ENCODE measurements at regions not wholly inside any gene's neighbourhood (a gene's known extent, or its start where the extent isn't known, plus 50 kb on each side); places are given as distances from the start of the nearest gene placed in this dataset.

DNA sequence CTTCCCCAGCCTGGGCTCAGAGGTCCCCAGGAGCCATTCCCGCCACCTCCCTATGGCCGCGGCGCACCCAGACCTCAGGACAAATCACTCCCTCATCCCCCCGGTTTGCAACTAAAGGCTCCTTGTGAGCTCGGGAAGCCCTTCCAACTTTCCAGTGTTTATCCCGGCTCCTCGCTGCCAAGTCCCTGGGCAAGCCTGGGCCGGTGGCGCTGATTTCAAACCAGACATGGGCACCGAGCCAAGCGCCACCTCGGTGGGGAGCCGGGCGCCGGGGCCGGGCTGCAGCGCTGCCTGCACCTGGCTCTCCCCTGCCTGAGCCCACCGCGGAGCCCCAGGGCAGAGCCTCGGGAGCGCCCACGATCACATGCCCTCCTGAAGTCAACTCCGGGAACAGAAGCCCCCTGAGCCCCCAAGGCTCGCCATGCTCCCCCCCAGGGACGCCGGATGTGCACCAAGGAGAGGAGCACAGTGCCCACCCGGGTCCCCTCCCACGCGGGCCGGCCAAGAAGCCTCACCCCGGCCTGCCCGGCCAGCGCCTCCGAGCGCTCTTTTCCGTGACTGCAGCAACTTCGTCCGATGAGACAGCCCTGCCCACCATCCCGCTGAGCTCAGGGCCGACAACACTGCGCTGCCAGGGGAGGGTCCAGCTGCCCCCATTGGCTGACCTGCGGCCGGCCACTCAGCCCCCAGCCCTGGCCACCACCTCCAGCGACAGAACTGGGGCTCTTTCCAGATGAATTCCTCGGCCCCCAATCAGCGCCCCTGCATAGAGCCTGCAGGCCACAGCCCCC, 50.0 kb downstream of the NCOR2 start:
- Histone ChIP-seq H3K4me1 (ENCODE audit: insufficient read depth, low read length) (peaks cover 78% of the 10 kb centered on the region), H3K27ac (ENCODE audit: low read depth, low read length) (peak overlapping the region; percentile 99), H3K27me3 (ENCODE audit: control insufficient read depth in 1 of 2, insufficient read depth in 2 of 2, low read length in 2 of 2) (no peaks in the 10 kb centered on the region), H3K9ac (ENCODE audit: low read length) (peak overlapping the region; percentile 26), H3K9me3 (ENCODE audit: low read length) (no peaks in the 10 kb centered on the region), H3K4me3 (ENCODE audit: low read depth in 1 of 2, low read length in 2 of 2) (peak overlapping the region; percentile 41 to 43), H3K36me3 (ENCODE audit: insufficient read depth, low read length) (peaks cover 4% of the 10 kb centered on the region)

DNA sequence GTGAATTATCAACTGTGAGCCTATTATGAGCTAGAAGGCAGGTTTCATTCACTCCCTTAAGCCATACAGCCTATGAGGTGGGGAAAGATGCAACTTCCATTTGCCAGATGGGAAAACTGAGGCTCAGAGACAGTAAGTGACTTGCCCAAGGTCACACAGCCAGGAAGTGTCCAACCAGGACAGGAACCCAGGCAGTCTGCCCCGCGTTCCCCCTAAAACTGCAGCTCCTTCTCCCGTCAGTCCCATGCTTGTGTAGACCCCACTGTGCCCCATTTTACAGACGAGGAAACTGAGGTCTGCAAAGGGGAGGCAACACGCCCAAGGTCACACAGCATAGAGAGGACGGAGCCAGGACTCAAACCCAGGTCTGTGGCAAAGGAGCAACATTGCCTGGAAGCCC, 50.6 kb downstream of the NCOR2 start:
- H3K4me3 ChIP-seq (ENCODE audit: low read depth in 1 of 2, low read length in 2 of 2) = peak overlapping the region; percentile 41 to 43
- peaks cover 80% of the 10 kb centered on the region for H3K4me1 ChIP-seq (ENCODE audit: insufficient read depth, low read length)
- H3K9ac ChIP-seq (ENCODE audit: low read length) = peak overlapping the region; percentile 26
- H3K27me3 ChIP-seq (ENCODE audit: control insufficient read depth in 1 of 2, insufficient read depth in 2 of 2, low read length in 2 of 2) = no peaks in the 10 kb centered on the region
- peak overlapping the region; percentile 99 for H3K27ac ChIP-seq (ENCODE audit: low read depth, low read length)
- H3K36me3 ChIP-seq (ENCODE audit: insufficient read depth, low read length) = peaks cover 4% of the 10 kb centered on the region
- no peaks in the 10 kb centered on the region for H3K9me3 ChIP-seq (ENCODE audit: low read length)

DNA sequence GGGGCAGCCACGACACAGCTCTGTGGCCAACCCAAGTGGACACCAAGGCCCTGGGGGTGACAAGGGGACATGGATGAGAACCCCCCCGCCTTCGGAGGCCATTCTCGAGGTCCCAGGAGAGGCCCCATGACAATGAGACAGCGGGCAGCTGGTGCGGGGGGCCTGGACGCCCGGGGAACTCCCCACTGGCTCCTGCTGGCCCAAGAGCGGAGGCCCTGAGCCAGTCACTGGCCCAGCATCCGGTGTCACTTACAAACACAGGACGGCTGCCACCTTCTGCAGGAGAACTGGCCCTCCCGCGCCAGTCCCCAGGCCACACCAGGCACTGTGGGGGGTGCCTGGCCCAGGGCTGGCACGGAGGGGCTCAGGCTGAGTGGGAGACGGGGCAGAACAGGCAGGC, 51.4 kb downstream of the NCOR2 start:
- peak overlapping the region; percentile 26 for H3K9ac ChIP-seq (ENCODE audit: low read length)
- H3K27me3 ChIP-seq (ENCODE audit: control insufficient read depth in 1 of 2, insufficient read depth in 2 of 2, low read length in 2 of 2) = no peaks in the 10 kb centered on the region
- H3K9me3 ChIP-seq (ENCODE audit: low read length) = no peaks in the 10 kb centered on the region
- H3K36me3 ChIP-seq (ENCODE audit: insufficient read depth, low read length) = peaks cover 4% of the 10 kb centered on the region
- peak overlapping the region in 1 of 2 donors; percentile 41 for H3K4me3 ChIP-seq (ENCODE audit: low read depth in 1 of 2, low read length in 2 of 2)
- H3K4me1 ChIP-seq (ENCODE audit: insufficient read depth, low read length) = peaks cover 75% of the 10 kb centered on the region
- peak overlapping the region; percentile 99 for H3K27ac ChIP-seq (ENCODE audit: low read depth, low read length)

DNA sequence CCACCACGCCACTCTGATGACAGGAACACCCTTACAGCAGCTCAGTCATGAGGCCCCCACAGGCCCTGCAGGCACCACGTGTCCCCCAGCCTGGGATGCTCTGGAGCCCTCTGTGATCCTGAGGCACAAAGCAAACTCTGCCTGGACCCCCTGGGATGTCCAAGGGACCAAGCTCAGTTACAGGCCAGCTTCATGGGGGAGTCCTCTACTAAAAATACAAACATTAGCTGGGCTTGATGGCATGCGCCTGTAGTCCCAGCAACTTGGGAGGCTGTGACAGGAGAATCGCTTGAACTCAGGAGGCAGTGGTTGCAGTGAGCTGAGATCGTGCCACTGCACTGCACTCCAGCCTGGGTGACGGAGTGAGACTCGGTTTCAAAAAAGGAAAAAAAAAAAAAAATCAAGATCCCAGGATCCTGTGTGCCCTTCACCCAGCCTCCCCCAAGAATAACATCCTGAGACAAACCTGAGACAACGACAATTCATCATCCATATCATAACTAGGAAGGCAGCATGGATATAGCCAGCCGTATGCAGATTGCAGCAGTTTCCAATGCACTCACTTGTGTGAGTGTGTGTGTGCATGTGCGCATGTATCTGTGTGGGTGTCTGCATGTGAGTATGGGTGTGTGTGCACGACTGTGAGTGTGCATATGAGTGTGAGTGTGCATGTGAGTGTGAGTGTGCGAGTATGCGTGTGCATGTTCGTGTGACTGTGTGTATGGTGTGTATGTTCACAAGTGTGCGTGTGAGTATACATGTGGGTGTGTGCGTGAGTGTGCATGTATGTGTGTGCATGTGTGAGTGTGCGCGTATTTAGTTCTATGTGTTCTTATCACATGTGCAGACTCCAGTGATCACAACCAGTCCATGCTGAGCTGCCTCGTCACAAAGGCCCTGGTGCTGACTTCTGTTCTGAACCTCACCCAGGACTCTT, 52.1 kb downstream of the NCOR2 start:
- Histone ChIP-seq H3K27me3 (ENCODE audit: control insufficient read depth in 1 of 2, insufficient read depth in 2 of 2, low read length in 2 of 2) (no peaks in the 10 kb centered on the region), H3K9me3 (ENCODE audit: low read length) (no peaks in the 10 kb centered on the region), H3K36me3 (ENCODE audit: insufficient read depth, low read length) (peaks cover 4% of the 10 kb centered on the region), H3K9ac (ENCODE audit: low read length) (no peak overlapping the region), H3K4me3 (ENCODE audit: low read depth in 1 of 2, low read length in 2 of 2) (peak overlapping the region in 1 of 2 donors; percentile 41), H3K27ac (ENCODE audit: low read depth, low read length) (peak overlapping the region; percentile 99), H3K4me1 (ENCODE audit: insufficient read depth, low read length) (peaks cover 75% of the 10 kb centered on the region)

DNA sequence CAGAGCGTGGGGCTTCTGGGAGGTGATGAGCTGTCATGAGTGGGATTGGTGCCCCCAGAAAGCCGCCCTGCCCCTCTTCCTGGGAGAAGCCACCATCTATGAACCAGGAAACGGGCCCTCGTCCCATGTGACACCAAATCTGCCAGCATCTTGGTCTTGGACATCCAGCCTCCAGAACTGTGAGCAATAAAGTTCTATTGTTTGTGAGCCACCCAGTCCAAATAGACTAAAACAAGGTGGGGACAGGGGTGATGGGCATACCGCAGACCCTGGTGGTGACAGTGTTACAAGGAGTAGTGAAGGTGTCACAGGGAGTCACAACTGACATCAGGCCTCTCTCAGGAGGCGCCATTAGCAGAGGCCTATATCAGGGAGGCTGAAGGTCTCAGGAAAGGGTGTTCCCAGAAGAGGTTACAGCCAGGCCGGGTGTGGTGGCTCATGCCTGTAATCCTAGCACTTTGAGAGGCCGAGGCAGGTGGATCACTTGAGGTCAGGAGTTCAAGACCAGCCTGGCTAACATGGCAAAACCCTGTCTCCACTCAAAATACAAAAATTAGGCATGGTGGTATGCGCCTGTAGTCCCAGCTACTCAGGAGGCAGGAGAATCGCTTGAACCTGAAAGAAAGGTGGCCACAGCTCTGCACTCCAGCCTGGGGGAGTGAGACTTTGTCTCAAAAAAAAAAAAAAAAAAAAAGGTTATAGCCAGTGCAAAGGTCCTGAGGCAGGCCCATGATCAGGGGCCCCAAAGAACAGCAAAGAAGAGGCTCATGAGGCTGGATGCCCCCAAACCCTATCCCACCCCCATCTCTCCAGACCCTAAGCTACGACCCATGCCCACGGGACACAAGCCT, 53.0 kb downstream of the NCOR2 start:
- Histone ChIP-seq H3K36me3 (ENCODE audit: insufficient read depth, low read length) (peaks cover 4% of the 10 kb centered on the region), H3K9ac (ENCODE audit: low read length) (no peak overlapping the region), H3K9me3 (ENCODE audit: low read length) (no peaks in the 10 kb centered on the region), H3K4me1 (ENCODE audit: insufficient read depth, low read length) (peaks cover 75% of the 10 kb centered on the region), H3K27ac (ENCODE audit: low read depth, low read length) (peak overlapping the region; percentile 99), H3K4me3 (ENCODE audit: low read depth in 1 of 2, low read length in 2 of 2) (no peak overlapping the region), H3K27me3 (ENCODE audit: control insufficient read depth in 1 of 2, insufficient read depth in 2 of 2, low read length in 2 of 2) (no peaks in the 10 kb centered on the region)

DNA sequence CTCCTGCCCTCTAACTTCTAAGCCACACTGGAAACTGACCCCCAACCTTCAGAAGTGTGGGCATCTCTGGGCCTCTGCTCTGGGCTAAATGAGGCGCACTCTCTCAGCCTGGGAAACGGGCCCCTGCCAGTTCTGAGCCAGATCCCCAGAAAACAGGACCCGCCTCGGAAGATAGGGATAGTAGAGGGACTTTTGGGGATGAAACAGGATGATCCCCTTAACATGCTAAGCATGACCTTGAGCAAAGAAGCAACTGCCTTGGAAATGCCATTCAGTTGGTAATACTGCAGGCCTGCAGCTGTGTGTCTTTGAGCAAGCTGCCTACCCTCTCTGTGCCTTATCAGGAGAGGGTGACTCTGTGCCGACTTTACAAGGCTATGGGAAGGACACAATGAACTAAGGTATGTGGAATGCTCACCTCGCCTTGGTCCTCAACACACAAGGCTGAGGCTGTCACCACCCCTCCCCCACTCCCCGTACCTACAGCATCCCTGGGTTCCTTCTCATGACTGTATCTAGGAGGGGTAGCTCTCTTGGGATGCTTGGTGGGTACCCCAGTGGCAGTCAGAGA, 54.0 kb downstream of the NCOR2 start:
- H3K4me3 ChIP-seq (ENCODE audit: low read depth in 1 of 2, low read length in 2 of 2) = peak overlapping the region in 1 of 2 donors; percentile 24
- H3K4me1 ChIP-seq (ENCODE audit: insufficient read depth, low read length) = peaks cover 76% of the 10 kb centered on the region
- H3K27me3 ChIP-seq (ENCODE audit: control insufficient read depth in 1 of 2, insufficient read depth in 2 of 2, low read length in 2 of 2) = no peaks in the 10 kb centered on the region
- peak overlapping the region; percentile 12 for H3K27ac ChIP-seq (ENCODE audit: low read depth, low read length)
- H3K9me3 ChIP-seq (ENCODE audit: low read length) = no peaks in the 10 kb centered on the region
- peak overlapping the region; percentile 50 for H3K9ac ChIP-seq (ENCODE audit: low read length)
- peaks cover 4% of the 10 kb centered on the region for H3K36me3 ChIP-seq (ENCODE audit: insufficient read depth, low read length)

DNA sequence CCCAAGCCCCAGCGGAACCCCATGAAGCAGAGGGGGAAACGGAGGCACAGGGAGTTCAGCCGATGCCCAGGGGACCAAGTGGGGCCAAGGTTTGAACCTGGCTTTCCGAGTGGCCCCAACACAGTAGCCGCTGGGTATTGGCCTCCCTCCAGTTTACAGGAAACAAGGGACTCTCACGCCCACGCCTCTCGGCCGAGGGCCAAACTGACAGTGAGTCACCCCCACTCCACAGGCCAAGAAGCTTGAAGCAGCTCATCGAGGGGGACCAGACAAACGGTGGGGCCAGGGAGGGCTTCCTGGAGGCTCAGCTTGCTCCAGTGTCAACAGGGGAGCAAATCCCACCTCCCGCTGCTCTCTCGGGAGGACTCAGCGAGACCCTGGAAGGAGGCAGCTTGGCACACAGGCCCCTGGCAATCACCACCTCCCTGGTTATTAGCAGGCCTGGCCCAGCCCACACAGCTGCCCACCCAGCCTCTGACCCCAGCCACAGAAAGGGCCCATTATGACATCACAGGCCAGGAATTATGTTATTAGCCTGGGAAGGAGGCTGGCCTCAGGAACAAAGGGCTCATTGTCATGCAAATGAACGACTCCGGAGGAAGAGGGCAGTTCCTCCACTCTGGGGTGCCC, 54.6 kb downstream of the NCOR2 start:
- H3K9me3 ChIP-seq (ENCODE audit: low read length) = no peaks in the 10 kb centered on the region
- peak overlapping the region; percentile 50 for H3K9ac ChIP-seq (ENCODE audit: low read length)
- peaks cover 82% of the 10 kb centered on the region for H3K4me1 ChIP-seq (ENCODE audit: insufficient read depth, low read length)
- H3K27me3 ChIP-seq (ENCODE audit: control insufficient read depth in 1 of 2, insufficient read depth in 2 of 2, low read length in 2 of 2) = no peaks in the 10 kb centered on the region
- H3K36me3 ChIP-seq (ENCODE audit: insufficient read depth, low read length) = peaks cover 4% of the 10 kb centered on the region
- H3K4me3 ChIP-seq (ENCODE audit: low read depth in 1 of 2, low read length in 2 of 2) = peak overlapping the region in 1 of 2 donors; percentile 24
- H3K27ac ChIP-seq (ENCODE audit: low read depth, low read length) = peak overlapping the region; percentile 12

DNA sequence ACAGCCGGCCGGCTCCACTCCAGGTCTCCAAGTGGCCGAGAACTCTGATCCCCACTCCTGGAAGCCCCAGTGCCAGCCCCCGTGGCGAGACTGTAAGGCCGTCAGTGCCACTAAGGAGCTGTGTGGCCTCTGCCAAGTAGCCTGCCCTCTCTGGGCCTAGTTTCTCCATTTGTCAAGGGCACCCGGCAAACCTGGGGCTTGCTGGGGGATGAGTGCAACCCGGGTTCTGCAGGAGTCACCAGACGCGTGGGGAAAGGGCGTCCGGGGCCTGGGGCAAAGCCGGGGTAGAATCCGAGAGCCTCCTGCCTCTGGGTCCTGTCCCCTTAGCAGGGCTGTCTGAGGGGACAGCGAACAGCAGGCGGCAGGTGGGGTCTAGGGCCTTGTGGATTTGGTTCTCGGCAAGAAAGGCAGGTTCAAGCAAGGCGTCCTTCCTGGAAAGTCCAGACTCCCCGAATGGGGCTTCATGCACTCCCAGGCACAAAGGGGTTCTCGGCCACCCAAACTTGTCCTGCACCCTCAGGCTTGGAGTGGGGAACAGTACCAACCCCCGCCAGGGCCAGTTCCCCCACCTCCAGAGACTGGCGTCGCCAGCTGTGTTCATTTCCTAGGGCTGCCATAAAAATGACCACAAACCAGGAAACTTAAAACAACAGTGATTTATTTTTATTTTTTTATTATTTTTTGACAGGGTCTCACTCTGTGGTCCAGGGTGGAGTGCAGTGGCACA, 56.0 kb downstream of the NCOR2 start:
- Histone ChIP-seq H3K36me3 (ENCODE audit: insufficient read depth, low read length) (peaks cover 4% of the 10 kb centered on the region), H3K4me3 (ENCODE audit: low read depth in 1 of 2, low read length in 2 of 2) (no peak overlapping the region), H3K9me3 (ENCODE audit: low read length) (no peaks in the 10 kb centered on the region), H3K27ac (ENCODE audit: low read depth, low read length) (peak overlapping the region; percentile 15), H3K9ac (ENCODE audit: low read length) (no peak overlapping the region), H3K4me1 (ENCODE audit: insufficient read depth, low read length) (peaks cover 89% of the 10 kb centered on the region), H3K27me3 (ENCODE audit: control insufficient read depth in 1 of 2, insufficient read depth in 2 of 2, low read length in 2 of 2) (no peaks in the 10 kb centered on the region)

DNA sequence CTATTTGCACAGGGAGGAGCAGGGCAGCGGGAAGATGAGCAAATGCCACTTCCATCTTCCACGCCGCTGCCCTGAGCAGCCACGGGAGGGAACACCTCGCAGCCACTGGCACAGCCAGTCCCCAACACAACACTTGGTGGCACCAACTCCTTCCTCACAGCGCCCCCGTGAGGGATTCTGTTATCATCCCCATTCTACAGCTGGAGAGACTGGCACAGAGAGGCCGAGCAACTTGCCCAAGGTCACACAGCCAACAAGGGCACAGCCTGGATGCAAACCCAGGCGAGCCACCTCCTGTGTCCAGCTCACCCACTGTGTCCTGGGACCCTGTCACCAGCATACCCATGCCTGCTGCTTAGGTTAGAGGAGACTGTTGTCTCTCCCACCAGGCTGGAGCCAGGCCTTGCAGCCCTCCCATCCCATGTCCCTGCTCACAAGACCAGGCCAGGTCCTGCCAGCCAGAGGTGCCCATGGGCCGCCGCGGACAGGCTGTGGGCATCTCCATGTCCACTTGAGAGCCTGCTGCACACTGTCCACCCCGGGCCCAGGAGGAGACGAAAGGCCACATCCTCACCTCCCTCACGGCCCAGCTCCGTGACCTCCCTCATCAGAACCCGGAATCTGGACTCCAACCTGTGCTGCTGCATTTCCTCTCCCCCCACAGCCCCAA, 57.0 kb downstream of the NCOR2 start:
- Histone ChIP-seq H3K27me3 (ENCODE audit: control insufficient read depth in 1 of 2, insufficient read depth in 2 of 2, low read length in 2 of 2) (no peaks in the 10 kb centered on the region), H3K9ac (ENCODE audit: low read length) (no peak overlapping the region), H3K4me3 (ENCODE audit: low read depth in 1 of 2, low read length in 2 of 2) (no peak overlapping the region), H3K27ac (ENCODE audit: low read depth, low read length) (peak overlapping the region; percentile 84), H3K36me3 (ENCODE audit: insufficient read depth, low read length) (peaks cover 4% of the 10 kb centered on the region), H3K4me1 (ENCODE audit: insufficient read depth, low read length) (peaks cover 87% of the 10 kb centered on the region), H3K9me3 (ENCODE audit: low read length) (no peaks in the 10 kb centered on the region)

Data from muscle layer of colon (tissue), 2 donors.